A673 (cell line): ENCODE measurements at regions not wholly inside any gene's neighbourhood (a gene's known extent, or its start where the extent isn't known, plus 50 kb on each side); places are given as distances from the start of the nearest gene placed in this dataset.

ENCODE experiments used
- BruUV-seq: library from RNA; stranded (reverse); fragments of 400-500 nt; replicated peaks from 2 replicates; lab custom pipeline; 2021; lab: Mats Ljungman, UMichigan
- CTCF ChIA-PET: fragments of 300-600 bp; sonication (Branson Sonifier 250); formaldehyde crosslinking; loops from one replicate; lab custom pipeline; 2022; ENCODE audit warnings: antibody characterized with exemption; lab: Charles Lee
- POLR2A ChIA-PET: fragments of 300-600 bp; sonication (Branson Sonifier 250); formaldehyde crosslinking; loops from one replicate; lab custom pipeline; 2022; ENCODE audit warnings: antibody characterized with exemption; ENCODE audit not compliant: low non-redundant PET; lab: Charles Lee
- DNase-seq: peaks from one replicate; pipeline ENCODE4 v3.0.0-alpha.2; 2015; ENCODE audit warnings: low spot score
- H3K27ac ChIP-seq: fragments of 200-600 bp; sonication (generic); 2 replicates; pipeline ENCODE4 v1.5.1; 2016; ENCODE audit warnings: mixed run types, low read depth, mild to moderate bottlenecking, mixed read lengths, antibody characterized with exemption, low read length; ENCODE audit not compliant: poor library complexity, severe bottlenecking
- H3K27me3 ChIP-seq: fragments of 200-600 bp; sonication (generic); replicated peaks from 2 replicates; pipeline ENCODE4 v1.6.1; 2017; ENCODE audit warnings: mixed run types, low read depth, mild to moderate bottlenecking, mixed read lengths, antibody characterized with exemption, low read length; ENCODE audit not compliant: insufficient read depth, poor library complexity
- H3K36me3 ChIP-seq: fragments of 200-600 bp; sonication (generic); 2 replicates; pipeline ENCODE4 v1.6.1; 2016; ENCODE audit warnings: mixed run types, mild to moderate bottlenecking, mixed read lengths, antibody characterized with exemption, low read length; ENCODE audit not compliant: insufficient read depth, poor library complexity, severe bottlenecking
- H3K4me1 ChIP-seq: fragments of 200-600 bp; sonication (generic); 2 replicates; pipeline ENCODE4 v1.6.1; 2017; ENCODE audit warnings: mixed run types, mild to moderate bottlenecking, mixed read lengths, antibody characterized with exemption, low read length; ENCODE audit not compliant: insufficient read depth, poor library complexity, severe bottlenecking
- H3K4me3 ChIP-seq: fragments of 200-600 bp; sonication (generic); 2 replicates; pipeline ENCODE4 v1.5.1; 2016; ENCODE audit warnings: low read depth, mixed run types, mild to moderate bottlenecking, mixed read lengths, low read length; ENCODE audit not compliant: poor library complexity, severe bottlenecking
- H3K9me3 ChIP-seq: fragments of 200-600 bp; sonication (generic); 2 replicates; pipeline ENCODE4 v1.6.1; 2016; ENCODE audit warnings: mixed run types, low read depth, mild to moderate bottlenecking, mixed read lengths, antibody characterized with exemption, low read length; ENCODE audit not compliant: poor library complexity, severe bottlenecking
- EZH2 ChIP-seq: fragments of 200-600 bp; sonication (generic); IDR thresholded peaks from 2 replicates; pipeline ENCODE4 v1.6.1; 2017; ENCODE audit warnings: borderline replicate concordance, low read depth, mild to moderate bottlenecking, mixed read lengths, antibody characterized with exemption, low read length; ENCODE audit not compliant: poor library complexity, severe bottlenecking
- intact Hi-C: fragments of 100-400 bp; cut with micrococcal nuclease; formaldehyde crosslinking; loops from one replicate; pipeline ENCODE4 v1.10.0; 2022; ENCODE audit not compliant: unreplicated experiment
- TF ChIP-seq, protein P1 (sequence below): fragments of 300-800, 200-600 bp; sonication (generic); conservative IDR thresholded peaks from 2 replicates; pipeline ENCODE4 v1.5.1; 2017; ENCODE audit warnings: low read depth, mild to moderate bottlenecking, antibody characterized with exemption, low read length, moderate library complexity, mixed read lengths

DNA sequence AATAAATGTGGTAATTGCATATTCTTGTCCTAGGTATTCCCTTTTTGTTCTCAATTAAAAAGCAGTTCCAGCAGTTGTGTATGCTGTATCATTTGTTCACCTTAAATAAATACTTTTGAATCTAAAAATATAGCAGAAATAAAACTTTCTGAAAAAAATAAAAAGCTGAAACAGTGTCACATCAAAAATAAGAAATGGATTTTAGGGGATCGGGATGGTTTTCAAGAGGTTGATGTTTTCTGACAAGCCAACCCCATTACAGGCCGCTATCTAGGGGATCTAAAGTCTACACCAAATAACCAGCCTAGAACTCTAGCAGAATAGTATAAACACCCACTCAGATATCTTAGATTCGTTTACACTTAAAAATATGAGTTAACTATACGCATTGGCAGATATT is 95.4 kb upstream of the MAML3 start:
- ChIA-PET POLR2A (no interaction called here), CTCF (no interaction called here)
- Histone ChIP-seq H3K36me3 (no peaks in the 10 kb centered on the region), H3K27me3 (no peaks in the 10 kb centered on the region), H3K4me3 (no peak overlapping the region), H3K9me3 (no peaks in the 10 kb centered on the region), H3K27ac (no peak overlapping the region), H3K4me1 (peaks cover 13% of the 10 kb centered on the region)
- no peak for TF ChIP-seq EZH2
- TF ChIP-seq, protein P1, sequence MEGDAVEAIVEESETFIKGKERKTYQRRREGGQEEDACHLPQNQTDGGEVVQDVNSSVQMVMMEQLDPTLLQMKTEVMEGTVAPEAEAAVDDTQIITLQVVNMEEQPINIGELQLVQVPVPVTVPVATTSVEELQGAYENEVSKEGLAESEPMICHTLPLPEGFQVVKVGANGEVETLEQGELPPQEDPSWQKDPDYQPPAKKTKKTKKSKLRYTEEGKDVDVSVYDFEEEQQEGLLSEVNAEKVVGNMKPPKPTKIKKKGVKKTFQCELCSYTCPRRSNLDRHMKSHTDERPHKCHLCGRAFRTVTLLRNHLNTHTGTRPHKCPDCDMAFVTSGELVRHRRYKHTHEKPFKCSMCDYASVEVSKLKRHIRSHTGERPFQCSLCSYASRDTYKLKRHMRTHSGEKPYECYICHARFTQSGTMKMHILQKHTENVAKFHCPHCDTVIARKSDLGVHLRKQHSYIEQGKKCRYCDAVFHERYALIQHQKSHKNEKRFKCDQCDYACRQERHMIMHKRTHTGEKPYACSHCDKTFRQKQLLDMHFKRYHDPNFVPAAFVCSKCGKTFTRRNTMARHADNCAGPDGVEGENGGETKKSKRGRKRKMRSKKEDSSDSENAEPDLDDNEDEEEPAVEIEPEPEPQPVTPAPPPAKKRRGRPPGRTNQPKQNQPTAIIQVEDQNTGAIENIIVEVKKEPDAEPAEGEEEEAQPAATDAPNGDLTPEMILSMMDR = no peak
- intact Hi-C loops = loop anchor here (1.0 kb wide), 1 partner anchor 95 kb away; the partner anchor contains the start of gene MAML3
- peak; percentile 10 for DNase-seq
- no TSS peak for BruUV-seq

DNA sequence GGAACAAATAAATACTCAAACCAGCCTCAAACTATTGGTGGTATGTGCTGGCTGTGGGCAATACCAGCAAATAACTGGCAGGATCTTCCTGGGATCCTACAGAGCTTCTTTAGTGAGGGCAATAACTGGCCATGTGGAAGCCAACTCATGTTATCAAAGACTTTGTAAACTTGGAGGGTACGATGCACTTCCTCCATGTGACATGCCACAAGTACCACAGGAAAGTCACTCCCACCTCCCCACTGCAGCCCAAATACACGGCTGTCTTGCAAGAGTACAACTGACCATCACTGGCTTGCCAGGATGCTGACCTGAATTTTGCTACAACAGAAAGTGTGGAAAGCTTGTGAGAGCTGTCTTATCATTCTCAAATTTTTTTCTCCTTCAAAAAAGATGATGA is 93.3 kb upstream of the MAML3 start:
- BruUV-seq = no TSS peak
- H3K27me3 ChIP-seq = no peaks in the 10 kb centered on the region
- no peak for TF ChIP-seq EZH2
- TF ChIP-seq, protein P1 = no peak
- H3K4me3 ChIP-seq = no peak overlapping the region
- H3K4me1 ChIP-seq = peaks cover 23% of the 10 kb centered on the region
- H3K9me3 ChIP-seq = no peaks in the 10 kb centered on the region
- no peak overlapping the region for H3K27ac ChIP-seq
- intact Hi-C loops = no loop called here
- CTCF ChIA-PET = no interaction called here
- POLR2A ChIA-PET = no interaction called here
- no peak for DNase-seq
- H3K36me3 ChIP-seq = no peaks in the 10 kb centered on the region

DNA sequence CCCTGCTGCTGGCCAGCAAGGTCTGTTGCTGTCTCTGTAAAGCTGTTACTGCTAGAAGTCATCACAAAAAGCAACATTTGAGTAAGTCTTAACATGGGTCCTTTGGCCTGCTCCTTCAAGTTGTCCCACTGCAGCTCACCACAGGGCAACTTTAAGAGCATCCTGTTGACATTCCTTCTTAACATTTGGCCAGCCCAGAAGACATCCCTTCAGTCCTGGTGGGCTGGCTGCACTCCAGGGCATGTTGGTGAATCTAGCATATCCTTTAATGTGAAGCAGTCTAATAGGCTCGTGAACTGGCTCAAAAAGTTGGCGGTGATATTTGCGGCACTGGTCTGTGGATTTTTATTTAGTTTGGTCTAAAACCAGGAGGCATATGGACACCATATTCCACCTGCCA is 92.2 kb upstream of the MAML3 start:
- ChIA-PET POLR2A (no interaction called here), CTCF (no interaction called here)
- no peak for TF ChIP-seq EZH2
- TF ChIP-seq, protein P1 = no peak
- Histone ChIP-seq H3K4me3 (no peak overlapping the region), H3K4me1 (peaks cover 22% of the 10 kb centered on the region), H3K27ac (no peak overlapping the region), H3K27me3 (no peaks in the 10 kb centered on the region), H3K9me3 (no peaks in the 10 kb centered on the region), H3K36me3 (no peaks in the 10 kb centered on the region)
- intact Hi-C loops = no loop called here
- DNase-seq = no peak
- BruUV-seq = no TSS peak
